Lung (tissue), 11 donors: ENCODE measurements at regions not wholly inside any gene's neighbourhood (a gene's known extent, or its start where the extent isn't known, plus 50 kb on each side); places are given as distances from the start of the nearest gene placed in this dataset.

Experiments used
- ATAC-seq: fragments of 200-7000 bp; cut with Tn5 transposase; one replicate; pipeline ENCODE4 v1.9.1; 2020; ENCODE audit warnings: moderate number of reproducible peaks; ENCODE audit not compliant: insufficient read depth, low FRiP score
- DNase-seq, 3 donors: peaks; one replicate each; pipeline ENCODE4 v3.0.0-alpha.2; 2013 to 2017
- H3K27ac ChIP-seq, 2 donors: one replicate each; pipeline ENCODE4 v1.5.1; 2013; ENCODE audit warnings: mild to moderate bottlenecking in 2 of 2, moderate library complexity in 2 of 2, control low read depth in 1 of 2, inconsistent platforms in 1 of 2, low read depth in 1 of 2, low read length in 1 of 2
- H3K27me3 ChIP-seq, 3 donors: one replicate each; pipeline ENCODE4 v1.5.1; 2013; ENCODE audit warnings: low read length in 2 of 3; ENCODE audit not compliant: control insufficient read depth in 3 of 3, insufficient read depth in 3 of 3
- H3K36me3 ChIP-seq, 4 donors: one replicate each; pipeline ENCODE4 v1.5.1; 2013; ENCODE audit warnings: low read length in 4 of 4, mild to moderate bottlenecking in 1 of 4, moderate library complexity in 1 of 4; ENCODE audit not compliant: control insufficient read depth in 4 of 4, insufficient read depth in 4 of 4
- H3K4me1 ChIP-seq, 5 donors: one replicate each; pipeline ENCODE4 v1.5.1; 2013; ENCODE audit warnings: low read length in 5 of 5, mild to moderate bottlenecking in 2 of 5, moderate library complexity in 1 of 5; ENCODE audit not compliant: control insufficient read depth in 5 of 5, insufficient read depth in 5 of 5
- H3K4me3 ChIP-seq: one replicate; pipeline ENCODE4 v1.5.1; 2013; ENCODE audit warnings: mild to moderate bottlenecking, control low read depth, moderate library complexity
- H3K9ac ChIP-seq, 2 donors: one replicate each; pipeline ENCODE4 v1.5.1; 2013; ENCODE audit warnings: low read length in 2 of 2, control low read depth in 1 of 2; ENCODE audit not compliant: insufficient read depth in 1 of 2
- H3K9me3 ChIP-seq, 4 donors: one replicate each; pipeline ENCODE4 v1.5.1; 2013; ENCODE audit warnings: low read length in 3 of 4, mild to moderate bottlenecking in 1 of 4, moderate library complexity in 1 of 4; ENCODE audit not compliant: control insufficient read depth in 4 of 4, insufficient read depth in 3 of 4
- WGBS, 2 donors: extraction: QIAGEN DNeasy Blood & Tissue Kit; methylation state at CpG; one replicate each; pipeline ENCODE4 v1.1.7; 2013; 5-methylcytosine and 5-hydroxymethylcytosine counted together
- TF ChIP-seq, protein P1 (sequence below): IDR thresholded peaks from 2 replicates; pipeline ENCODE4 v1.5.1; 2012; ENCODE audit warnings: mild to moderate bottlenecking; ENCODE audit errors: control extremely low read depth, extremely low read depth
- donor health status: control.
- donor health status: control.
- donor health status: Bipolar disorder and iron deficiency.
- donor health status: healthy.
- donor health status: DM: yes; HTN: yes; CAD: no.

DNA sequence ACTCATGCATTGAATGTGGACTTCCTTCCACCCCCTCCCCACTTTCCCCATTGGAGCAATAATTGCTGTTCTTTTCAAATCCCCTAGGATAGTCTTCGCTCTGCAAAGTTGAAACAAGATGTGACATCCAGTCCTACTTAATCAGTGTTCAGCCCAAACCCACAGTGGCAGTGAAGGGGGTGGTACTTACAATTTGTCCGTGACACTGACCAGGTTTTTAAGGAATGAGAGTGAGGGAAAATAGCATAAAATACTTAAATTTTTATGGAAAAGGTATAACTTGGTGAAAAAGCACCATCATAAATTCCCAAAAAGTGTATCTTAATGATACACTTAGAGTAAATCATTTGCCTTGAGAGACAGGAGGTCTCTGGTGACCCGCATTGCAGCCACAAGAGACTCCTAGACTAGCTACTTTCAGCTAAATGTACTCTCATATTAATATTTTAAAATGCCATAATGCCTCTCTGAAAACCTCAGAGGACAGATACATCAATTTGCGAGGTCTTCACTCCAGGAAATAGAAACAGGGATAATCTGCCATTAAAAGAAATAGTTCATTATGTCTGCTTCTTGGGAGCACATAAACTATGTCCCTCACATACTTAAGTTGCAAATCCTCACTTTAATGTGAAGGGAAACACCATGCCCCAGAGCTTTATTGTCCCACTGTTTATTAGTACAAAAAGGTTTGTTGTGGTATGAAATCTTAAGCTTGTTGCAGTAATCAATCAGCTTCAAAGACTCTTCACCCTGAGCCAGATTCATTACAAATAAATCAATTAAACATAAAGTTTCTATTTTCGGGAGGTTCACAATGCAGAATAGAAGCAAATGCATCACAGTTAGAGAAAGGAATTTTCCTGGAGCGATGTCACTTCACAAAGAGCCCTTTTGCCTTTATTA lies 343.6 kb upstream of the ISL1 start:
- Histone ChIP-seq H3K4me1 (no peaks in the 10 kb centered on the region), H3K27ac (no peak overlapping the region), H3K36me3 (no peaks in the 10 kb centered on the region), H3K9ac (no peak overlapping the region), H3K9me3 (no peaks in the 10 kb centered on the region), H3K27me3 (no peaks in the 10 kb centered on the region), H3K4me3 (no peak overlapping the region)
- WGBS, 2 donors: 78 to 80% methylated on average over 6 of the region's 6 CpGs
- no peak for DNase-seq
- TF ChIP-seq, protein P1, sequence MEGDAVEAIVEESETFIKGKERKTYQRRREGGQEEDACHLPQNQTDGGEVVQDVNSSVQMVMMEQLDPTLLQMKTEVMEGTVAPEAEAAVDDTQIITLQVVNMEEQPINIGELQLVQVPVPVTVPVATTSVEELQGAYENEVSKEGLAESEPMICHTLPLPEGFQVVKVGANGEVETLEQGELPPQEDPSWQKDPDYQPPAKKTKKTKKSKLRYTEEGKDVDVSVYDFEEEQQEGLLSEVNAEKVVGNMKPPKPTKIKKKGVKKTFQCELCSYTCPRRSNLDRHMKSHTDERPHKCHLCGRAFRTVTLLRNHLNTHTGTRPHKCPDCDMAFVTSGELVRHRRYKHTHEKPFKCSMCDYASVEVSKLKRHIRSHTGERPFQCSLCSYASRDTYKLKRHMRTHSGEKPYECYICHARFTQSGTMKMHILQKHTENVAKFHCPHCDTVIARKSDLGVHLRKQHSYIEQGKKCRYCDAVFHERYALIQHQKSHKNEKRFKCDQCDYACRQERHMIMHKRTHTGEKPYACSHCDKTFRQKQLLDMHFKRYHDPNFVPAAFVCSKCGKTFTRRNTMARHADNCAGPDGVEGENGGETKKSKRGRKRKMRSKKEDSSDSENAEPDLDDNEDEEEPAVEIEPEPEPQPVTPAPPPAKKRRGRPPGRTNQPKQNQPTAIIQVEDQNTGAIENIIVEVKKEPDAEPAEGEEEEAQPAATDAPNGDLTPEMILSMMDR: no peak
- ATAC-seq: no peak

DNA sequence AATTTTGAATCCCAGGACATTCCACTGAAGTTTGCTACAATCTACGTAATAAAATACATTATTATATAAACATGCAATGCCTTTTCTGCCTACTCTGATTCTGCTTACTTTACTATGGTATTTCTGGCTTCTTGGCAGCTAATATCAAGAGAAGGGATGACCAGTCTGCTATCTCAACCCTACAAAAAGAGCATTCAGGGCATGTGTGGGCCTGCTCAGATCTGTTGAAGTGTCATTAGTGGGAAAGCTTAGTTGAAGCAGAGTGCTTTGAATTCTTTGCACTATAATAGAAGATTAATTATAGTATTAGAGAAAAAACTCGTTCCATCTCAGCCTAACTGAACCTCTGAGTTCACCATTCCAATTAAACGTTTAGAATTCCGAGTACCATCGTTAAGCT lies 339.5 kb upstream of the ISL1 start:
- TF ChIP-seq, protein P1: no peak
- DNase-seq (no peak), ATAC-seq (no peak)
- H3K36me3 ChIP-seq: no peaks in the 10 kb centered on the region
- no peaks in the 10 kb centered on the region for H3K4me1 ChIP-seq
- no peak overlapping the region for H3K27ac ChIP-seq
- H3K4me3 ChIP-seq: no peak overlapping the region
- no peaks in the 10 kb centered on the region for H3K9me3 ChIP-seq
- WGBS, 2 donors: 77 to 87% methylated on average over 5 of the region's 5 CpGs
- H3K27me3 ChIP-seq: no peaks in the 10 kb centered on the region
- no peak overlapping the region for H3K9ac ChIP-seq

DNA sequence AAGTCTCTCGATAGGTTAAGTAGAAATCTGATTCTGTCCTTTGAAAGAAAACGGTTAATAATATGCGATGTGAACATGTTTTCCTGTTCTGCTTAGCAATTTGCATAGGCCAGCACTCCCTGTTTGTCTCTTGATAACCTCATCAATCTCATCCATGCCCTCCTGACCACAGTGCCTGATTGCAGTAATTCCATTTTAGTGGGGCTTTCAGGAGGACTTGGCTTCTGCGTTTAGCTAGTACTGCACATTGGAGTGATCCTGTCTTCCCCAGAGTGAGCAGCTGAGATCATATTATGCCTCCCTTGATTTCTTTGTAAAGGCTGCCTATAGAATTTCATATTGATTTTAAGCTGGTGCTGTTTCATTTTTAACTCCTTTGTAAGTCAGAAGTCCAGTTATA lies 335.9 kb upstream of the ISL1 start:
- no peak overlapping the region for H3K9ac ChIP-seq
- no peaks in the 10 kb centered on the region for H3K36me3 ChIP-seq
- no peak overlapping the region for H3K4me3 ChIP-seq
- TF ChIP-seq, protein P1: no peak
- no peaks in the 10 kb centered on the region for H3K4me1 ChIP-seq
- ATAC-seq: no peak
- DNase-seq: no peak
- 56 to 61% methylated on average over 4 of the region's 4 CpGs for WGBS, 2 donors
- H3K27me3 ChIP-seq: no peaks in the 10 kb centered on the region
- H3K27ac ChIP-seq: no peak overlapping the region
- no peaks in the 10 kb centered on the region for H3K9me3 ChIP-seq
